ENCODE measurements at regions not wholly inside any gene's neighbourhood (a gene's known extent, or its start where the extent isn't known, plus 50 kb on each side); places are given as distances from the start of the nearest gene placed in this dataset.

- H3K27ac ChIP-seq, result no peak overlapping the region
- H3K27me3 ChIP-seq, result no peaks in the 10 kb centered on the region
- no peaks in the 10 kb centered on the region for H3K9me3 ChIP-seq
- no peak overlapping the region for H3K4me3 ChIP-seq
- no peaks in the 10 kb centered on the region for H3K36me3 ChIP-seq
- no peak for DNase-seq (ENCODE audit: low spot score in 2 of 2)
- H3K4me1 ChIP-seq, result no peaks in the 10 kb centered on the region
- no peak for TF ChIP-seq POLR2A (IDR thresholded peaks at IDR 0.05)
- TF ChIP-seq, protein P1, sequence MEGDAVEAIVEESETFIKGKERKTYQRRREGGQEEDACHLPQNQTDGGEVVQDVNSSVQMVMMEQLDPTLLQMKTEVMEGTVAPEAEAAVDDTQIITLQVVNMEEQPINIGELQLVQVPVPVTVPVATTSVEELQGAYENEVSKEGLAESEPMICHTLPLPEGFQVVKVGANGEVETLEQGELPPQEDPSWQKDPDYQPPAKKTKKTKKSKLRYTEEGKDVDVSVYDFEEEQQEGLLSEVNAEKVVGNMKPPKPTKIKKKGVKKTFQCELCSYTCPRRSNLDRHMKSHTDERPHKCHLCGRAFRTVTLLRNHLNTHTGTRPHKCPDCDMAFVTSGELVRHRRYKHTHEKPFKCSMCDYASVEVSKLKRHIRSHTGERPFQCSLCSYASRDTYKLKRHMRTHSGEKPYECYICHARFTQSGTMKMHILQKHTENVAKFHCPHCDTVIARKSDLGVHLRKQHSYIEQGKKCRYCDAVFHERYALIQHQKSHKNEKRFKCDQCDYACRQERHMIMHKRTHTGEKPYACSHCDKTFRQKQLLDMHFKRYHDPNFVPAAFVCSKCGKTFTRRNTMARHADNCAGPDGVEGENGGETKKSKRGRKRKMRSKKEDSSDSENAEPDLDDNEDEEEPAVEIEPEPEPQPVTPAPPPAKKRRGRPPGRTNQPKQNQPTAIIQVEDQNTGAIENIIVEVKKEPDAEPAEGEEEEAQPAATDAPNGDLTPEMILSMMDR (IDR thresholded peaks at IDR 0.05), result no peak
- no peak for TF ChIP-seq EP300 (IDR thresholded peaks at IDR 0.05)
- 56 to 63% methylated on average over 3 of the region's 3 CpGs for WGBS, 2 donors
These were observed 151.1 kb downstream of the DKK1 start for GRCh38 chr10:52465202-52465601.

DNA sequence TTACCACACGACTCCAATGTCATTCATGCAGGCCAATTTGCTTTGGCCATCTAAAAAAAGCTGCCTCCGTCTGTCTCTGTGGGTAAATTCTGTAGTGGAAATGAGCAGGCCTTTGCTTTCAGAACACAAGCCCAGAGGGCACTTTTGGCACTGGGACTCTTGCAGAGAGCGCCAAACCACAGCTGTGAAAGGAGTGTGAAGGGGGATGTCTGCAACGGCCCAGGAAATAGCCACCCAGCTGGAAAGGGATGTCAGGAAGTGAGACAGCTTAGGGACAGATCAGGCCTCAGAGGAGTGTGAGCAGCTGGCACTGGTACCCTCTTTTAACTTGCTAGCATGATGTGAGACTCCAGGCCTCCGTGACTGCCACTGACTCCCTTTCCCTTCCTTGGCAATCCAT is 152.4 kb downstream of the DKK1 start:
- no peak overlapping the region for H3K27ac ChIP-seq
- H3K4me3 ChIP-seq, result no peak overlapping the region
- H3K36me3 ChIP-seq, result no peaks in the 10 kb centered on the region
- no peaks in the 10 kb centered on the region for H3K27me3 ChIP-seq
- no peak for TF ChIP-seq EP300 (IDR thresholded peaks at IDR 0.05)
- TF ChIP-seq POLR2A (IDR thresholded peaks at IDR 0.05), result no peak
- TF ChIP-seq, protein P1 (IDR thresholded peaks at IDR 0.05), result no peak
- DNase-seq (ENCODE audit: low spot score in 2 of 2), result no peak
- WGBS, 2 donors, result 44% methylated on average over 5 of the region's 5 CpGs
- H3K4me1 ChIP-seq, result no peaks in the 10 kb centered on the region
- H3K9me3 ChIP-seq, result no peaks in the 10 kb centered on the region

GRCh38 chr10:52469970-52470705 is 156.1 kb downstream of the DKK1 start:
- Histone ChIP-seq H3K27me3 (no peaks in the 10 kb centered on the region), H3K4me3 (no peak overlapping the region), H3K36me3 (no peaks in the 10 kb centered on the region), H3K27ac (no peak overlapping the region), H3K9me3 (no peaks in the 10 kb centered on the region), H3K4me1 (no peaks in the 10 kb centered on the region)
- TF ChIP-seq, protein P1 (IDR thresholded peaks at IDR 0.05), result no peak
- TF ChIP-seq POLR2A (IDR thresholded peaks at IDR 0.05) (no peak), EP300 (IDR thresholded peaks at IDR 0.05) (no peak)
- no peak for DNase-seq (ENCODE audit: low spot score in 2 of 2)
- WGBS, 2 donors, result 81 to 92% methylated on average over 1 of the region's 1 CpG

- Histone ChIP-seq H3K4me3 (no peak overlapping the region), H3K27me3 (no peaks in the 10 kb centered on the region), H3K9me3 (no peaks in the 10 kb centered on the region), H3K36me3 (no peaks in the 10 kb centered on the region), H3K4me1 (no peaks in the 10 kb centered on the region), H3K27ac (no peak overlapping the region)
- TF ChIP-seq, protein P1 (IDR thresholded peaks at IDR 0.05), result no peak
- TF ChIP-seq EP300 (IDR thresholded peaks at IDR 0.05), result no peak
- TF ChIP-seq POLR2A (IDR thresholded peaks at IDR 0.05), result no peak
- DNase-seq (ENCODE audit: low spot score in 2 of 2), result no peak
- WGBS, 2 donors, result 65 to 67% methylated on average over 5 of the region's 5 CpGs
These were observed 158.5 kb downstream of the DKK1 start for GRCh38 chr10:52472406-52473146.

- no peaks in the 10 kb centered on the region for H3K36me3 ChIP-seq
- H3K27me3 ChIP-seq, result no peaks in the 10 kb centered on the region
- H3K27ac ChIP-seq, result no peak overlapping the region
- TF ChIP-seq EP300 (IDR thresholded peaks at IDR 0.05), result no peak
- no peak for TF ChIP-seq POLR2A (IDR thresholded peaks at IDR 0.05)
- TF ChIP-seq, protein P1 (IDR thresholded peaks at IDR 0.05), result no peak
- no peak overlapping the region for H3K4me3 ChIP-seq
- WGBS, 2 donors, result 77 to 95% methylated on average over 2 of the region's 2 CpGs
- no peaks in the 10 kb centered on the region for H3K4me1 ChIP-seq
- H3K9me3 ChIP-seq, result no peaks in the 10 kb centered on the region
- DNase-seq (ENCODE audit: low spot score in 2 of 2), result no peak
These were observed 160.2 kb downstream of the DKK1 start for GRCh38 chr10:52474265-52474664.
